A549 (cell line): ENCODE measurements at regions not wholly inside any gene's neighbourhood (a gene's known extent, or its start where the extent isn't known, plus 50 kb on each side); places are given as distances from the start of the nearest gene placed in this dataset.

ENCODE experiments used
- CBX8 ChIP-seq: fragments of 200-600 bp; sonication (generic); IDR thresholded peaks from 2 replicates; pipeline ENCODE4 v1.6.1; 2016
- CHD2 ChIP-seq: fragments of 150-350 bp; IDR thresholded peaks from 2 replicates; pipeline ENCODE4 v1.6.1; 2014; ENCODE audit warnings: low read length; ENCODE audit not compliant: partially characterized antibody
- CTCF ChIP-seq: fragments of >200 bp; sonication (Bioruptor Twin); formaldehyde crosslinking; IDR thresholded peaks from 3 replicates; pipeline ENCODE4 v1.5.1; 2016
- PBX3 ChIP-seq: IDR thresholded peaks from 2 replicates; pipeline ENCODE4 v1.6.1; 2012
- POLR2A ChIP-seq: IDR thresholded peaks from 2 replicates; pipeline ENCODE4 v1.6.1; 2012; ENCODE audit warnings: mild to moderate bottlenecking, low read length

- TF ChIP-seq CHD2: no peak
- TF ChIP-seq CTCF: no peak
- TF ChIP-seq POLR2A: no peak
- no peak for TF ChIP-seq CBX8
- no peak for TF ChIP-seq PBX3
Measured at GRCh38 chr1:58031416-58031815, 515.1 kb downstream of the OMA1 start.
